HL-60 (cell line): ENCODE measurements at regions not wholly inside any gene's neighbourhood (a gene's known extent, or its start where the extent isn't known, plus 50 kb on each side); places are given as distances from the start of the nearest gene placed in this dataset.

Experiments used
- DNase-seq, 2 experiments: peaks; one replicate each; pipeline ENCODE4 v3.0.0-alpha.2; 2010 to 2020; ENCODE audit warnings: low read depth in 1 of 2, low spot score in 1 of 2
- H3K27ac ChIP-seq: fragments of 250-450 bp; sonication (Bioruptor Pico); replicated peaks from 2 replicates; pipeline ENCODE4 v1.5.1; 2020; ENCODE audit warnings: mild to moderate bottlenecking, moderate library complexity
- H3K27me3 ChIP-seq: fragments of 250-450 bp; sonication (Bioruptor Pico); 2 replicates; pipeline ENCODE4 v1.5.1; 2021; ENCODE audit warnings: mild to moderate bottlenecking, moderate library complexity; ENCODE audit not compliant: insufficient read depth, poor library complexity, severe bottlenecking
- H3K4me3 ChIP-seq: replicated peaks from 2 replicates; pipeline ENCODE4 v1.5.1; 2011; ENCODE audit warnings: mild to moderate bottlenecking, control low read depth, low read length; ENCODE audit not compliant: insufficient read depth
- CTCF ChIP-seq: IDR thresholded peaks from one replicate; pipeline ENCODE4 v1.5.1; 2011; ENCODE audit warnings: low read length, control low read depth, inconsistent platforms; ENCODE audit not compliant: insufficient read depth
- GABPA ChIP-seq: IDR thresholded peaks from 2 replicates; pipeline ENCODE4 v1.6.1; 2012; ENCODE audit warnings: low read depth
- POLR2AphosphoS5 ChIP-seq: IDR thresholded peaks from 2 replicates; pipeline ENCODE4 v1.6.1; 2012; ENCODE audit warnings: low read depth
- REST ChIP-seq: IDR thresholded peaks from 2 replicates; pipeline ENCODE4 v1.6.1; 2012; ENCODE audit warnings: low read depth; ENCODE audit not compliant: insufficient replicate concordance
- SPI1 ChIP-seq: IDR thresholded peaks from 2 replicates; pipeline ENCODE4 v1.6.1; 2012; ENCODE audit warnings: low read depth, mild to moderate bottlenecking, borderline replicate concordance

DNA sequence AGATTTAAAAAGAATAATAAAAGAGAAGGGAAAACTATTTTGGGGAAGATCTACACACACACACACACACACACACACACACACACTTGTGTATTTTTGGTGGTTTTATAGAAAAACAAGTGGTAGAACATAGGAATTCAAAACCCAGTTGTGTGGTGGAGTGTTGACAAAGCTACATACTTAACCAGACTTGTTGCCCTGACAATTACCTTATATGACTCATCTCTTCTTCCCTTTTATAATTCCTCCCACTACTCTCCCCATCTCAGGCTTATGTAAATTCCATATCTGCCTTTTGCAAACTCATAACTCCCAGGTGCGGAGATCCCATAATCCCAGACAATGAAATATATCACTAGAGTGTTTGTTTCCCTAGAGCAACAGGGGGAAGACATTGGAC, 873.7 kb downstream of the NXPH1 start:
- no peak overlapping the region for H3K4me3 ChIP-seq
- H3K27ac ChIP-seq: no peak overlapping the region
- TF ChIP-seq REST (no peak), POLR2AphosphoS5 (no peak), GABPA (no peak), CTCF (no peak)
- DNase-seq: no peak
- no peaks in the 10 kb centered on the region for H3K27me3 ChIP-seq

- H3K27ac ChIP-seq: no peak overlapping the region
- H3K27me3 ChIP-seq: no peaks in the 10 kb centered on the region
- no peak for TF ChIP-seq CTCF
- no peak for TF ChIP-seq GABPA
- no peak for TF ChIP-seq POLR2AphosphoS5
- TF ChIP-seq SPI1: no peak
- TF ChIP-seq REST: no peak
- no peak for DNase-seq
- H3K4me3 ChIP-seq: no peak overlapping the region
Measured at GRCh38 chr7:9324513-9324912, 891.1 kb downstream of the NXPH1 start.

DNA sequence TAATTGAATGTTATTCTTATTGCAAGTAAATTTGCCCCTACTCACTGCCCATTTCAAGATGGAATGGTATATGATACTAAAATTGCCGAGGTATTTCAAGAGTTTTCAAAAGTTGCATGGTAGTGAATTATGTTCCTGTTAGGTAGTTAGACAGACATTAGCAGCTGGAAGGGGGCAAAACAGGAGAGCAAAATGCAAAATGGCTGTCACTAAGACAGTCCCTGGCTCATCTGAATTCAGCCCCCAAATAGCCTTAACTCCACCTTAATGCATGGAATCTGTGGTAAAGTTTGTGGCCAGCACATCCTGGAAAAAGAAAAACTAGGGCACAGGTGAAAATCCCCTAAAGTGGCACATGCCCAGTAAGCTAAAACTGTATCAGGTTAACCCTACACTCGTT, 894.9 kb downstream of the NXPH1 start:
- no peak for DNase-seq
- TF ChIP-seq GABPA (no peak), REST (no peak), SPI1 (no peak), POLR2AphosphoS5 (no peak), CTCF (no peak)
- Histone ChIP-seq H3K4me3 (no peak overlapping the region), H3K27me3 (no peaks in the 10 kb centered on the region), H3K27ac (no peak overlapping the region)
